ENCODE measurements at regions not wholly inside any gene's neighbourhood (a gene's known extent, or its start where the extent isn't known, plus 50 kb on each side); places are given as distances from the start of the nearest gene placed in this dataset.

DNA sequence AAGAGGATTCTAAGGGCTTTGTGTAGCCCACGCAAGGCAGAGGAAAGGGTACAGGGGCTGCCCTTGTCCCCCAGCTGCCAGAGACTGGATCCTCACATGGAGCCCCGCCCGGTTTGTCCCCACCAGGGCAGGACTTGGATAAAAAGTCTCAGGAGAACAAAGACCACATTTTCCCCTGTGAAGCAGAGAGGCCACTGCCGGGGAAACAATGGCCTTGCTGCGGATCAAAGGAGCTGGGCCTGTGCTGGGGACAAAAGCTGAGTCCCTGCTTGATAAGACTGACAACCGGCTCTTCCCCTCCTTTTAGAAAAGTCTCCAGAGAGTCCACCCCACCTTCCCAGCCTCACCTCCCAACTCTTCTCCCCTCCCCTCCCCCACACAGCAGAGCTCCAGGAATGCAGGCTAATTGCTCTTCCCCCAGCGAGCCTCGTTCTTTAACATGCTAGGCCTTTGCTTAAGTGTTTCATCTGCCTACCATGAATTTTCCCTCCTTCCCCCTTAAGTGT, 142.4 kb downstream of the PLPP3 start:
- TF ChIP-seq YY1 (IDR thresholded peaks at IDR 0.05; ENCODE audit: low read depth) (no peak), RAD21 (IDR thresholded peaks at IDR 0.05; ENCODE audit: low read depth) (no peak), CEBPB (IDR thresholded peaks at IDR 0.05) (no peak), TEAD4 (IDR thresholded peaks at IDR 0.05) (no peak)
- TF ChIP-seq, protein P1, sequence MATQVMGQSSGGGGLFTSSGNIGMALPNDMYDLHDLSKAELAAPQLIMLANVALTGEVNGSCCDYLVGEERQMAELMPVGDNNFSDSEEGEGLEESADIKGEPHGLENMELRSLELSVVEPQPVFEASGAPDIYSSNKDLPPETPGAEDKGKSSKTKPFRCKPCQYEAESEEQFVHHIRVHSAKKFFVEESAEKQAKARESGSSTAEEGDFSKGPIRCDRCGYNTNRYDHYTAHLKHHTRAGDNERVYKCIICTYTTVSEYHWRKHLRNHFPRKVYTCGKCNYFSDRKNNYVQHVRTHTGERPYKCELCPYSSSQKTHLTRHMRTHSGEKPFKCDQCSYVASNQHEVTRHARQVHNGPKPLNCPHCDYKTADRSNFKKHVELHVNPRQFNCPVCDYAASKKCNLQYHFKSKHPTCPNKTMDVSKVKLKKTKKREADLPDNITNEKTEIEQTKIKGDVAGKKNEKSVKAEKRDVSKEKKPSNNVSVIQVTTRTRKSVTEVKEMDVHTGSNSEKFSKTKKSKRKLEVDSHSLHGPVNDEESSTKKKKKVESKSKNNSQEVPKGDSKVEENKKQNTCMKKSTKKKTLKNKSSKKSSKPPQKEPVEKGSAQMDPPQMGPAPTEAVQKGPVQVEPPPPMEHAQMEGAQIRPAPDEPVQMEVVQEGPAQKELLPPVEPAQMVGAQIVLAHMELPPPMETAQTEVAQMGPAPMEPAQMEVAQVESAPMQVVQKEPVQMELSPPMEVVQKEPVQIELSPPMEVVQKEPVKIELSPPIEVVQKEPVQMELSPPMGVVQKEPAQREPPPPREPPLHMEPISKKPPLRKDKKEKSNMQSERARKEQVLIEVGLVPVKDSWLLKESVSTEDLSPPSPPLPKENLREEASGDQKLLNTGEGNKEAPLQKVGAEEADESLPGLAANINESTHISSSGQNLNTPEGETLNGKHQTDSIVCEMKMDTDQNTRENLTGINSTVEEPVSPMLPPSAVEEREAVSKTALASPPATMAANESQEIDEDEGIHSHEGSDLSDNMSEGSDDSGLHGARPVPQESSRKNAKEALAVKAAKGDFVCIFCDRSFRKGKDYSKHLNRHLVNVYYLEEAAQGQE (IDR thresholded peaks at IDR 0.05; ENCODE audit: low read depth) = no peak
- TF ChIP-seq, protein P2, sequence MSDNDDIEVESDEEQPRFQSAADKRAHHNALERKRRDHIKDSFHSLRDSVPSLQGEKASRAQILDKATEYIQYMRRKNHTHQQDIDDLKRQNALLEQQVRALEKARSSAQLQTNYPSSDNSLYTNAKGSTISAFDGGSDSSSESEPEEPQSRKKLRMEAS (IDR thresholded peaks at IDR 0.05) = no peak
